H9 (cell line): ENCODE measurements at regions not wholly inside any gene's neighbourhood (a gene's known extent, or its start where the extent isn't known, plus 50 kb on each side); places are given as distances from the start of the nearest gene placed in this dataset.
"Not testable (repeated sequence)": the region's sequence is repeated elsewhere in the genome, so short reads cannot be mapped to it uniquely, and the experiment has no call there.

Source experiments
- DNase-seq: peaks from one replicate; pipeline ENCODE4 v3.0.0-alpha.2; 2017
- H2AFZ ChIP-seq: one replicate; pipeline ENCODE4 v1.6.1; 2013; ENCODE audit warnings: mild to moderate bottlenecking, low read length, control low read depth, moderate library complexity
- H2AK5ac ChIP-seq: 2 replicates; pipeline ENCODE4 v1.6.1; 2013; ENCODE audit warnings: low read length, control low read depth, mixed read lengths; ENCODE audit not compliant: insufficient read length
- H2BK120ac ChIP-seq: one replicate; pipeline ENCODE4 v1.6.1; 2013; ENCODE audit warnings: low read depth, mild to moderate bottlenecking, low read length, control low read depth, inconsistent platforms; ENCODE audit not compliant: poor library complexity, severe bottlenecking
- H2BK12ac ChIP-seq: 2 replicates; pipeline ENCODE4 v1.6.1; 2013; ENCODE audit warnings: low read length, control low read depth, mixed read lengths, low read depth; ENCODE audit not compliant: insufficient read length
- H2BK15ac ChIP-seq: 2 replicates; pipeline ENCODE4 v1.6.1; 2013; ENCODE audit warnings: low read depth, low read length, control low read depth
- H2BK20ac ChIP-seq: one replicate; pipeline ENCODE4 v1.6.1; 2013; ENCODE audit warnings: low read depth, mild to moderate bottlenecking, low read length, control low read depth, inconsistent platforms; ENCODE audit not compliant: poor library complexity, severe bottlenecking
- H2BK5ac ChIP-seq: 2 replicates; pipeline ENCODE4 v1.6.1; 2013; ENCODE audit warnings: low read length, control low read depth, mixed read lengths; ENCODE audit not compliant: insufficient read length
- H3K14ac ChIP-seq: 2 replicates; pipeline ENCODE4 v1.6.1; 2013; ENCODE audit warnings: low read length, control low read depth; ENCODE audit not compliant: insufficient read depth
- H3K18ac ChIP-seq: 2 replicates; pipeline ENCODE4 v1.6.1; 2013; ENCODE audit warnings: low read depth, mild to moderate bottlenecking, mixed read lengths, low read length, control low read depth; ENCODE audit not compliant: insufficient read length
- H3K23ac ChIP-seq: 2 replicates; pipeline ENCODE4 v1.6.1; 2013; ENCODE audit warnings: low read length, control low read depth, mixed read lengths, low read depth; ENCODE audit not compliant: insufficient read length
- H3K23me2 ChIP-seq: 2 replicates; pipeline ENCODE4 v1.6.1; 2013; ENCODE audit warnings: low read depth, mild to moderate bottlenecking, mixed read lengths, low read length, control low read depth; ENCODE audit not compliant: insufficient read length, poor library complexity, severe bottlenecking
- H3K27ac ChIP-seq: 2 replicates; pipeline ENCODE4 v1.5.1; 2013; ENCODE audit warnings: low read length, control low read depth, mixed read lengths, low read depth; ENCODE audit not compliant: insufficient read length
- H3K27me3 ChIP-seq: 2 replicates; pipeline ENCODE4 v1.6.1; 2013; ENCODE audit warnings: low read length, control low read depth, inconsistent platforms; ENCODE audit not compliant: insufficient read depth
- H3K4ac ChIP-seq: 2 replicates; pipeline ENCODE4 v1.6.1; 2013; ENCODE audit warnings: low read depth, mild to moderate bottlenecking, control low read depth, inconsistent platforms, low read length, moderate library complexity
- H3K4me1 ChIP-seq: 2 replicates; pipeline ENCODE4 v1.6.1; 2013; ENCODE audit warnings: low read length, control low read depth, inconsistent platforms; ENCODE audit not compliant: insufficient read depth
- H3K4me2 ChIP-seq: 2 replicates; pipeline ENCODE4 v1.6.1; 2013; ENCODE audit warnings: low read length, control low read depth, mixed read lengths; ENCODE audit not compliant: insufficient read length, insufficient read depth
- H3K56ac ChIP-seq: 2 replicates; pipeline ENCODE4 v1.6.1; 2013; ENCODE audit warnings: low read depth, mild to moderate bottlenecking, mixed read lengths, low read length, control low read depth; ENCODE audit not compliant: insufficient read length
- H3K79me1 ChIP-seq: 2 replicates; pipeline ENCODE4 v1.6.1; 2013; ENCODE audit warnings: low read depth, mild to moderate bottlenecking, moderate library complexity, low read length, control low read depth, inconsistent platforms; ENCODE audit not compliant: insufficient read depth, poor library complexity, severe bottlenecking
- H3K79me2 ChIP-seq: 2 replicates; pipeline ENCODE4 v1.6.1; 2013; ENCODE audit warnings: low read length, control low read depth, inconsistent platforms; ENCODE audit not compliant: insufficient read depth
- H3K9ac ChIP-seq: 2 replicates; pipeline ENCODE4 v1.6.1; 2013; ENCODE audit warnings: low read length, control low read depth, mixed read lengths; ENCODE audit not compliant: insufficient read length; ENCODE audit errors: extremely low read depth
- H3K9me3 ChIP-seq: one replicate; pipeline ENCODE4 v1.6.1; 2013; ENCODE audit warnings: low read depth, low read length, inconsistent platforms; ENCODE audit not compliant: control insufficient read depth
- H3T11ph ChIP-seq: one replicate; pipeline ENCODE4 v1.6.1; 2013; ENCODE audit warnings: mild to moderate bottlenecking, low read length, control low read depth, inconsistent platforms
- H4K20me1 ChIP-seq: one replicate; pipeline ENCODE4 v1.6.1; 2013; ENCODE audit not compliant: control insufficient read depth, insufficient read length, insufficient read depth
- H4K5ac ChIP-seq: 2 replicates; pipeline ENCODE4 v1.6.1; 2013; ENCODE audit warnings: low read depth, mild to moderate bottlenecking, mixed read lengths, low read length, control low read depth; ENCODE audit not compliant: insufficient read length
- H4K8ac ChIP-seq: replicated peaks from 2 replicates; pipeline ENCODE4 v1.6.1; 2013; ENCODE audit warnings: low read length, control low read depth, mixed read lengths, low read depth; ENCODE audit not compliant: insufficient read length
- H4K91ac ChIP-seq: 2 replicates; pipeline ENCODE4 v1.6.1; 2013; ENCODE audit warnings: low read depth, mild to moderate bottlenecking, moderate library complexity, mixed read lengths, low read length, control low read depth; ENCODE audit not compliant: insufficient read length
- H3K27ac Mint-ChIP-seq, 3 experiments: 2 replicates in 2 of 3; 3 replicates in 1 of 3; pipeline ENCODE4 v1.8.0; 2020 to 2021; ENCODE audit warnings: mixed read lengths in 3 of 3, mild to moderate bottlenecking in 1 of 3, moderate library complexity in 1 of 3
- H3K27me3 Mint-ChIP-seq: 2 replicates; pipeline ENCODE4 v1.8.0; 2021; ENCODE audit warnings: low read depth, mild to moderate bottlenecking, moderate library complexity, mixed read lengths
- H3K36me3 Mint-ChIP-seq, 3 experiments: 2 replicates in 2 of 3; 3 replicates in 1 of 3; pipeline ENCODE4 v1.8.0; 2020 to 2021; ENCODE audit warnings: low read depth in 3 of 3, mixed read lengths in 3 of 3; ENCODE audit not compliant: insufficient read depth in 1 of 3
- H3K4me1 Mint-ChIP-seq, 2 experiments: 2 replicates each; pipeline ENCODE4 v1.8.0; 2020; ENCODE audit warnings: mixed read lengths in 2 of 2
- H3K4me3 Mint-ChIP-seq, 2 experiments: 2 replicates in 1 of 2; 3 replicates in 1 of 2; pipeline ENCODE4 v1.8.0; 2020 to 2021; ENCODE audit warnings: mild to moderate bottlenecking in 2 of 2, mixed read lengths in 2 of 2, moderate library complexity in 1 of 2
- H3K9me3 Mint-ChIP-seq, 2 experiments: 2 replicates in 1 of 2; 3 replicates in 1 of 2; pipeline ENCODE4 v1.8.0; 2020; ENCODE audit warnings: mild to moderate bottlenecking in 2 of 2, mixed read lengths in 2 of 2, moderate library complexity in 1 of 2
- WGBS: extraction: QIAGEN DNeasy Blood & Tissue Kit; methylation state at CpG from one replicate; pipeline ENCODE4 v1.1.7; 2013; ENCODE audit warnings: missing lambda C conversion rate, low lambda C conversion rate, mixed read lengths; ENCODE audit not compliant: insufficient read length; ENCODE audit errors: extremely low coverage; 5-methylcytosine and 5-hydroxymethylcytosine counted together

- H4K20me1 ChIP-seq, H3K23me2 ChIP-seq, H3K4ac ChIP-seq, H2AK5ac ChIP-seq, H4K91ac ChIP-seq, H3K27ac ChIP-seq, H2BK15ac ChIP-seq, H2BK12ac ChIP-seq, H2BK120ac ChIP-seq, H3K27ac Mint-ChIP-seq, H3T11ph ChIP-seq, H2BK20ac ChIP-seq, H4K8ac ChIP-seq, H3K27me3 ChIP-seq, H4K5ac ChIP-seq, H3K27me3 Mint-ChIP-seq, H3K4me1 Mint-ChIP-seq, H3K79me1 ChIP-seq, H3K18ac ChIP-seq, H3K36me3 Mint-ChIP-seq, H3K9ac ChIP-seq, H3K4me2 ChIP-seq, H3K9me3 Mint-ChIP-seq, H3K9me3 ChIP-seq, H3K4me3 Mint-ChIP-seq, H3K23ac ChIP-seq, H2BK5ac ChIP-seq, H3K56ac ChIP-seq, H2AFZ ChIP-seq, H3K14ac ChIP-seq, H3K79me2 ChIP-seq, H3K4me1 ChIP-seq, DNase-seq: not testable (repeated sequence)
- WGBS, result no CpG with 5 or more reads among the region's 20 CpGs
Measured at GRCh38 chr15:32518013-32518412, 62.6 kb upstream of the GOLGA8O start.

- H4K5ac ChIP-seq, H3K23ac ChIP-seq, H3K4ac ChIP-seq, H3K9me3 Mint-ChIP-seq, H2AK5ac ChIP-seq, H3K27me3 Mint-ChIP-seq, H3K79me2 ChIP-seq, H3K23me2 ChIP-seq, H3K56ac ChIP-seq, H3K27ac Mint-ChIP-seq, H2AFZ ChIP-seq, H3T11ph ChIP-seq, H4K91ac ChIP-seq, H2BK120ac ChIP-seq, H2BK12ac ChIP-seq, H3K4me3 Mint-ChIP-seq, H3K79me1 ChIP-seq, H3K27ac ChIP-seq, H2BK5ac ChIP-seq, H2BK15ac ChIP-seq, H3K36me3 Mint-ChIP-seq, H3K27me3 ChIP-seq, H2BK20ac ChIP-seq, H3K9ac ChIP-seq, H3K18ac ChIP-seq, DNase-seq, H3K4me1 Mint-ChIP-seq, H3K4me2 ChIP-seq, H3K9me3 ChIP-seq, H3K4me1 ChIP-seq, H4K20me1 ChIP-seq, H3K14ac ChIP-seq, H4K8ac ChIP-seq: not testable (repeated sequence)
- WGBS, result no CpG with 5 or more reads among the region's 1 CpG
Measured at GRCh38 chr15:32516954-32517353, 61.5 kb upstream of the GOLGA8O start.

- H3K23me2 ChIP-seq, H3K79me2 ChIP-seq, H4K5ac ChIP-seq, H3T11ph ChIP-seq, H3K27ac ChIP-seq, H3K36me3 Mint-ChIP-seq, H3K4me2 ChIP-seq, H3K9me3 Mint-ChIP-seq, H3K4me1 Mint-ChIP-seq, H2BK20ac ChIP-seq, H2AFZ ChIP-seq, H3K23ac ChIP-seq, H3K9me3 ChIP-seq, H3K4me1 ChIP-seq, H4K91ac ChIP-seq, H3K56ac ChIP-seq, H4K20me1 ChIP-seq, H2BK15ac ChIP-seq, H3K27me3 ChIP-seq, DNase-seq, H3K27me3 Mint-ChIP-seq, H3K4ac ChIP-seq, H4K8ac ChIP-seq, H3K9ac ChIP-seq, H2BK12ac ChIP-seq, H3K14ac ChIP-seq, H3K18ac ChIP-seq, H2BK120ac ChIP-seq, H2AK5ac ChIP-seq, H3K27ac Mint-ChIP-seq, H3K4me3 Mint-ChIP-seq, H3K79me1 ChIP-seq, H2BK5ac ChIP-seq: not testable (repeated sequence)
Measured at GRCh38 chr15:32513378-32513777, 57.9 kb upstream of the GOLGA8O start.
